GM23338 (cell line): ENCODE measurements at regions not wholly inside any gene's neighbourhood (a gene's known extent, or its start where the extent isn't known, plus 50 kb on each side); places are given as distances from the start of the nearest gene placed in this dataset.

ENCODE experiments used
- ATAC-seq: fragments of 200-7000 bp; cut with Tn5 transposase; 3 replicates; pipeline ENCODE4 v1.9.1; 2020
- DNase-seq: peaks from one replicate; pipeline ENCODE4 v3.0.0-alpha.2; 2015; ENCODE audit warnings: low spot score
- H2AFZ ChIP-seq: fragments of 200-600 bp; sonication (generic); 2 replicates; pipeline ENCODE4 v1.8.0; 2016; ENCODE audit warnings: antibody characterized with exemption, mild to moderate bottlenecking, moderate library complexity
- H3F3A ChIP-seq: fragments of 200-600 bp; sonication (generic); replicated peaks from 2 replicates; pipeline ENCODE4 v1.8.0; 2017; ENCODE audit warnings: antibody characterized with exemption, mixed run types, low read depth
- H3K27ac ChIP-seq: fragments of 200-600 bp; sonication (generic); 2 replicates; pipeline ENCODE4 v1.6.1; 2016; ENCODE audit warnings: low read depth
- H3K27me3 ChIP-seq: fragments of 200-600 bp; sonication (generic); 2 replicates; pipeline ENCODE4 v1.8.0; 2016; ENCODE audit warnings: mild to moderate bottlenecking, mixed run types, moderate library complexity; ENCODE audit not compliant: insufficient read depth
- H3K36me3 ChIP-seq: fragments of 200-600 bp; sonication (generic); 2 replicates; pipeline ENCODE4 v1.8.0; 2016; ENCODE audit warnings: mild to moderate bottlenecking; ENCODE audit not compliant: insufficient read depth
- H3K4me1 ChIP-seq: fragments of 200-600 bp; sonication (generic); 2 replicates; pipeline ENCODE4 v1.8.0; 2016; ENCODE audit warnings: mild to moderate bottlenecking, moderate library complexity; ENCODE audit not compliant: insufficient read depth
- H3K4me2 ChIP-seq: fragments of 200-600 bp; sonication (generic); 2 replicates; pipeline ENCODE4 v1.7.1; 2017; ENCODE audit warnings: mixed run types
- H3K4me3 ChIP-seq: fragments of 200-600 bp; sonication (generic); 2 replicates; pipeline ENCODE4 v1.6.1; 2016; ENCODE audit warnings: mixed run types
- H3K79me2 ChIP-seq: fragments of 200-600 bp; sonication (generic); replicated peaks from 2 replicates; pipeline ENCODE4 v1.8.0; 2017; ENCODE audit warnings: mild to moderate bottlenecking; ENCODE audit not compliant: insufficient read depth
- H3K9me2 ChIP-seq: fragments of 200-600 bp; sonication (generic); 2 replicates; pipeline ENCODE4 v1.8.0; 2017; ENCODE audit not compliant: insufficient read depth
- H4K20me1 ChIP-seq: fragments of 200-600 bp; sonication (generic); replicated peaks from 2 replicates; pipeline ENCODE4 v1.8.0; 2017; ENCODE audit warnings: mild to moderate bottlenecking; ENCODE audit not compliant: insufficient read depth
- H3K27ac Mint-ChIP-seq: 2 replicates; pipeline ENCODE4 v1.8.0; 2020; ENCODE audit warnings: inconsistent platforms, mild to moderate bottlenecking, moderate library complexity, mixed read lengths
- H3K27me3 Mint-ChIP-seq: 3 replicates; pipeline ENCODE4 v1.8.0; 2022; ENCODE audit warnings: low read depth, mild to moderate bottlenecking, moderate library complexity, mixed read lengths, inconsistent platforms; ENCODE audit not compliant: insufficient read depth, poor library complexity
- H3K36me3 Mint-ChIP-seq: 3 replicates; pipeline ENCODE4 v1.8.0; 2021; ENCODE audit warnings: low read depth, mild to moderate bottlenecking, inconsistent platforms, moderate library complexity, mixed read lengths
- H3K4me1 Mint-ChIP-seq: 3 replicates; pipeline ENCODE4 v1.8.0; 2020; ENCODE audit warnings: mild to moderate bottlenecking, inconsistent platforms, mixed read lengths
- H3K4me3 Mint-ChIP-seq: 3 replicates; pipeline ENCODE4 v1.8.0; 2021; ENCODE audit warnings: moderate library complexity, mild to moderate bottlenecking, inconsistent platforms, mixed read lengths
- H3K9me3 Mint-ChIP-seq: 3 replicates; pipeline ENCODE4 v1.8.0; 2020; ENCODE audit warnings: moderate library complexity, mild to moderate bottlenecking, inconsistent platforms, mixed read lengths
- CREB1 ChIP-seq: fragments of 250-450 bp; sonication (Bioruptor Pico); IDR thresholded peaks from 2 replicates; pipeline ENCODE4 v1.5.0; 2020; ENCODE audit warnings: low read depth, mild to moderate bottlenecking, moderate library complexity
- CTCF ChIP-seq, 2 experiments: fragments of 200-600 bp in 1 of 2; sonication (generic) in 1 of 2; conservative IDR thresholded peaks; 2 replicates each; pipeline versions ENCODE4 v1.5.1 to v1.6.1; 2016 to 2017; ENCODE audit warnings: antibody characterized with exemption in 2 of 2, low read depth in 2 of 2, mild to moderate bottlenecking in 2 of 2, moderate library complexity in 1 of 2
- EZH2 ChIP-seq: fragments of 200-600 bp; sonication (generic); IDR thresholded peaks from one replicate; pipeline ENCODE4 v1.8.0; 2017; ENCODE audit warnings: antibody characterized with exemption, mild to moderate bottlenecking, low read depth; ENCODE audit not compliant: unreplicated experiment
- EZH2phosphoT487 ChIP-seq: fragments of 200-600 bp; sonication (generic); IDR thresholded peaks from one replicate; pipeline ENCODE4 v1.8.1; 2018; ENCODE audit warnings: antibody characterized with exemption; ENCODE audit not compliant: unreplicated experiment
- JUNB ChIP-seq: IDR thresholded peaks from one replicate; pipeline ENCODE4 v1.6.1; 2016; ENCODE audit warnings: antibody characterized with exemption; ENCODE audit not compliant: unreplicated experiment
- NANOG ChIP-seq: IDR thresholded peaks from 2 replicates; pipeline ENCODE4 v1.6.1; 2016; ENCODE audit warnings: antibody characterized with exemption, borderline replicate concordance
- POLR2AphosphoS5 ChIP-seq: IDR thresholded peaks from 2 replicates; pipeline ENCODE4 v1.6.1; 2016; ENCODE audit warnings: antibody characterized with exemption, low read depth
- REST ChIP-seq: IDR thresholded peaks from one replicate; pipeline ENCODE4 v1.6.1; 2018; ENCODE audit warnings: antibody characterized with exemption; ENCODE audit not compliant: unreplicated experiment
- STAT1 ChIP-seq: IDR thresholded peaks from one replicate; pipeline ENCODE4 v1.6.1; 2016; ENCODE audit warnings: antibody characterized with exemption; ENCODE audit not compliant: unreplicated experiment
- ZNF114 ChIP-seq: fragments of 250-450 bp; sonication (Bioruptor Pico); IDR thresholded peaks from 2 replicates; pipeline ENCODE4 v1.5.0; 2020; ENCODE audit warnings: mild to moderate bottlenecking, moderate library complexity
- TF ChIP-seq, protein P1 (sequence below): fragments of 250-450 bp; sonication (Bioruptor Pico); IDR thresholded peaks from 2 replicates; pipeline ENCODE4 v1.5.0; 2020; ENCODE audit warnings: mild to moderate bottlenecking, moderate library complexity

- Histone ChIP-seq H4K20me1 (no peaks in the 10 kb centered on the region), H2AFZ (no peak overlapping the region), H3K9me2 (peaks cover 45% of the 10 kb centered on the region), H3F3A (no peaks in the 10 kb centered on the region), H3K4me1 (peaks cover 31% of the 10 kb centered on the region), H3K4me3 (peak overlapping the region; percentile 12; the same call in 1 of the 2 replicates), H3K27me3 (no peaks in the 10 kb centered on the region), H3K27ac (peak overlapping the region; percentile 96), H3K4me2 (peak overlapping the region; percentile 64), H3K36me3 (no peaks in the 10 kb centered on the region; the same call in 1 of the 2 replicates), H3K79me2 (no peaks in the 10 kb centered on the region)
- peaks cover 6% of the 10 kb centered on the region; the same call in 1 of the 3 replicates for H3K9me3 Mint-ChIP-seq
- H3K27me3 Mint-ChIP-seq = no peaks in the 10 kb centered on the region
- no peak overlapping the region; the same call in 2 of the 3 replicates for H3K4me3 Mint-ChIP-seq
- peaks cover 6% of the 10 kb centered on the region for H3K4me1 Mint-ChIP-seq
- H3K36me3 Mint-ChIP-seq = peaks cover 6% of the 10 kb centered on the region; the same call in 2 of the 3 replicates
- peak overlapping the region; percentile 92 for H3K27ac Mint-ChIP-seq
- TF ChIP-seq CTCF (conservative IDR thresholded peaks at IDR 0.05; ENCODE audit: low read depth in 2 of 2) (no peak), REST (no peak), ZNF114 (CRISPR knock-in tag) (no peak), JUNB (no peak), CREB1 (CRISPR knock-in tag) (no peak), EZH2phosphoT487 (no peak), POLR2AphosphoS5 (no peak), NANOG (no peak), STAT1 (no peak), EZH2 (no peak)
- TF ChIP-seq, protein P1, sequence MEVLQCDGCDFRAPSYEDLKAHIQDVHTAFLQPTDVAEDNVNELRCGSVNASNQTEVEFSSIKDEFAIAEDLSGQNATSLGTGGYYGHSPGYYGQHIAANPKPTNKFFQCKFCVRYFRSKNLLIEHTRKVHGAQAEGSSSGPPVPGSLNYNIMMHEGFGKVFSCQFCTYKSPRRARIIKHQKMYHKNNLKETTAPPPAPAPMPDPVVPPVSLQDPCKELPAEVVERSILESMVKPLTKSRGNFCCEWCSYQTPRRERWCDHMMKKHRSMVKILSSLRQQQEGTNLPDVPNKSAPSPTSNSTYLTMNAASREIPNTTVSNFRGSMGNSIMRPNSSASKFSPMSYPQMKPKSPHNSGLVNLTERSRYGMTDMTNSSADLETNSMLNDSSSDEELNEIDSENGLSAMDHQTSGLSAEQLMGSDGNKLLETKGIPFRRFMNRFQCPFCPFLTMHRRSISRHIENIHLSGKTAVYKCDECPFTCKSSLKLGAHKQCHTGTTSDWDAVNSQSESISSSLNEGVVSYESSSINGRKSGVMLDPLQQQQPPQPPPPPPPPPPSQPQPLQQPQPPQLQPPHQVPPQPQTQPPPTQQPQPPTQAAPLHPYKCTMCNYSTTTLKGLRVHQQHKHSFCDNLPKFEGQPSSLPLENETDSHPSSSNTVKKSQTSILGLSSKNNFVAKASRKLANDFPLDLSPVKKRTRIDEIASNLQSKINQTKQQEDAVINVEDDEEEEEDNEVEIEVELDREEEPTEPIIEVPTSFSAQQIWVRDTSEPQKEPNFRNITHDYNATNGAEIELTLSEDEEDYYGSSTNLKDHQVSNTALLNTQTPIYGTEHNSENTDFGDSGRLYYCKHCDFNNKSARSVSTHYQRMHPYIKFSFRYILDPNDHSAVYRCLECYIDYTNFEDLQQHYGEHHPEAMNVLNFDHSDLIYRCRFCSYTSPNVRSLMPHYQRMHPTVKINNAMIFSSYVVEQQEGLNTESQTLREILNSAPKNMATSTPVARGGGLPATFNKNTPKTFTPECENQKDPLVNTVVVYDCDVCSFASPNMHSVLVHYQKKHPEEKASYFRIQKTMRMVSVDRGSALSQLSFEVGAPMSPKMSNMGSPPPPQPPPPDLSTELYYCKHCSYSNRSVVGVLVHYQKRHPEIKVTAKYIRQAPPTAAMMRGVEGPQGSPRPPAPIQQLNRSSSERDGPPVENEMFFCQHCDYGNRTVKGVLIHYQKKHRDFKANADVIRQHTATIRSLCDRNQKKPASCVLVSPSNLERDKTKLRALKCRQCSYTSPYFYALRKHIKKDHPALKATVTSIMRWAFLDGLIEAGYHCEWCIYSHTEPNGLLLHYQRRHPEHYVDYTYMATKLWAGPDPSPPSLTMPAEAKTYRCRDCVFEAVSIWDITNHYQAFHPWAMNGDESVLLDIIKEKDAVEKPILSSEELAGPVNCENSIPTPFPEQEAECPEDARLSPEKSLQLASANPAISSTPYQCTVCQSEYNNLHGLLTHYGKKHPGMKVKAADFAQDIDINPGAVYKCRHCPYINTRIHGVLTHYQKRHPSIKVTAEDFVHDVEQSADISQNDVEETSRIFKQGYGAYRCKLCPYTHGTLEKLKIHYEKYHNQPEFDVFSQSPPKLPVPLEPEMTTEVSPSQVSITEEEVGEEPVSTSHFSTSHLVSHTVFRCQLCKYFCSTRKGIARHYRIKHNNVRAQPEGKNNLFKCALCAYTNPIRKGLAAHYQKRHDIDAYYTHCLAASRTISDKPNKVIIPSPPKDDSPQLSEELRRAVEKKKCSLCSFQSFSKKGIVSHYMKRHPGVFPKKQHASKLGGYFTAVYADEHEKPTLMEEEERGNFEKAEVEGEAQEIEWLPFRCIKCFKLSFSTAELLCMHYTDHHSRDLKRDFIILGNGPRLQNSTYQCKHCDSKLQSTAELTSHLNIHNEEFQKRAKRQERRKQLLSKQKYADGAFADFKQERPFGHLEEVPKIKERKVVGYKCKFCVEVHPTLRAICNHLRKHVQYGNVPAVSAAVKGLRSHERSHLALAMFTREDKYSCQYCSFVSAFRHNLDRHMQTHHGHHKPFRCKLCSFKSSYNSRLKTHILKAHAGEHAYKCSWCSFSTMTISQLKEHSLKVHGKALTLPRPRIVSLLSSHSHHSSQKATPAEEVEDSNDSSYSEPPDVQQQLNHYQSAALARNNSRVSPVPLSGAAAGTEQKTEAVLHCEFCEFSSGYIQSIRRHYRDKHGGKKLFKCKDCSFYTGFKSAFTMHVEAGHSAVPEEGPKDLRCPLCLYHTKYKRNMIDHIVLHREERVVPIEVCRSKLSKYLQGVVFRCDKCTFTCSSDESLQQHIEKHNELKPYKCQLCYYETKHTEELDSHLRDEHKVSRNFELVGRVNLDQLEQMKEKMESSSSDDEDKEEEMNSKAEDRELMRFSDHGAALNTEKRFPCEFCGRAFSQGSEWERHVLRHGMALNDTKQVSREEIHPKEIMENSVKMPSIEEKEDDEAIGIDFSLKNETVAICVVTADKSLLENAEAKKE (CRISPR knock-in tag) = no peak
- DNase-seq (peak; percentile 20), ATAC-seq (peak; percentile 21)
Measured at GRCh38 chr3:124157748-124158147, 165.8 kb upstream of the ROPN1 start.
